ENCODE measurements at regions not wholly inside any gene's neighbourhood (a gene's known extent, or its start where the extent isn't known, plus 50 kb on each side); places are given as distances from the start of the nearest gene placed in this dataset.

DNA sequence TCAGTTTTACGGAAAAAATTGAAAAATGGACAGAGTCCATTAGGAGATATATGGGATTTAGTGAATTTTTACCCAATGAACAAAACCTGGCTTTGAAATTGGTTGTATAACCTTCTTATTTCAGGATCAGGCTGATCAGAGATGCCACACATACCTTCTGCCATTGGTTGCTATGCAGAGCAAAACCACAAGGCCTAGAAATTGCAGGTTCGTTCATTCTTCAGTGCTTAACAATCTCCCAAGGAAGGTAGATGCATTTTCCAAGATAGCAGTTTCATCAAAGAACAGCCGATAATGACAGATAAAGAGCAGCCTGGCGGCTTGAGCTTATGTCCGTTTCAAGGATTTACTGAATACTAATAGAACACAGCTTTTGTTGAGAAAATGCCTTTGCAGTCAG is 868.8 kb downstream of the EPHA4 start:
- TF ChIP-seq CTCF (IDR thresholded peaks at IDR 0.05; ENCODE audit: control extremely low read depth, extremely low read depth, low read depth, missing control alignments) = no peak
- ChIA-PET POLR2A (no interaction called here), CTCF (interaction anchor here (1.2 kb wide), 1 partner anchor 10 kb away, joined by 3 read pairs; no protein-coding TSS in a partner anchor)
- DNase-seq (ENCODE audit: extremely low spot score) = no peak

GRCh38 chr2:220704081-220704480 is 868.0 kb downstream of the EPHA4 start:
- TF ChIP-seq CTCF (IDR thresholded peaks at IDR 0.05; ENCODE audit: control extremely low read depth, extremely low read depth, low read depth, missing control alignments) = no peak
- DNase-seq (ENCODE audit: extremely low spot score) = no peak
- POLR2A ChIA-PET = no interaction called here
- CTCF ChIA-PET = interaction anchor here (1.2 kb wide), 1 partner anchor 9 kb away, joined by 3 read pairs; no protein-coding TSS in a partner anchor

DNA sequence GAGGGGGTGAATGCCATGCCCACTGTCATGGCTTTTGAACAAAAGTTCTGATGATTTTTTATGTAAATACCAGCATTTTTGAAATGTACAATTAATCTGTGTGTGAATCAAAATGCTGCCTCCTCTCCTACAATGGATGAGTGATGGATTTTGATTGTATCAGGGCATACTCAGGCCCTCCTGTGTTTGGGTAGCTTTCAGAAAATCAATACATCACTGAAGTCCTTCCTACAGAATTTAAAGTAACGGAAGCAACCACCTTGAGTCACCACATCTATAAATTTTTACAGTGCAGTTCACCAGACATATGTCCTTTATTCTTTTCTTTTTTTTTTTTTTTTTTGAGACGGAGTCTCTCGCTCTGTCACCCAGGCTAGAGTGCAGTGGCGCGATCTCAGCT is 867.3 kb downstream of the EPHA4 start:
- ChIA-PET POLR2A (no interaction called here), CTCF (no interaction called here)
- no peak for TF ChIP-seq CTCF (IDR thresholded peaks at IDR 0.05; ENCODE audit: control extremely low read depth, extremely low read depth, low read depth, missing control alignments)
- DNase-seq (ENCODE audit: extremely low spot score) = no peak

DNA sequence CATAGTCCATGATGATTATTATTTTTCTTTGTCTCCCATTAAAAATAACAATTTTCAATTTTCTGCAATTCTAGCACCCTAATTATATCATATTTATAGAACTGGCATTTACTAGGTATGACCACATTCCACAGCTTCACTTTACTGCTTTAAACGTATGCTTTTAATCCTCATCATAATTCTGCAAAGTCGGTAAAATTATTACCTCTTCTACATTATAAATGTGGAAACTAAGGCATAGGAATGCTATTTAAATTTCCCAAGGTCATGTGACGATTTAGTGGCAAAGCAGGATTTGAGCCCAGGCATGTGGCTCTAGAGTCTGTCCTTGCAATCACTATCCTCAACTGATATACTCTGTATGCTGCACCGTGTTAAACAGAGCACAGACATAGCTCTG is 866.4 kb downstream of the EPHA4 start:
- DNase-seq (ENCODE audit: extremely low spot score) = no peak
- no peak for TF ChIP-seq CTCF (IDR thresholded peaks at IDR 0.05; ENCODE audit: control extremely low read depth, extremely low read depth, low read depth, missing control alignments)
- POLR2A ChIA-PET = no interaction called here
- CTCF ChIA-PET = no interaction called here

GRCh38 chr2:220707261-220707660 is 864.8 kb downstream of the EPHA4 start:
- ChIA-PET CTCF (no interaction called here), POLR2A (no interaction called here)
- no peak for TF ChIP-seq CTCF (IDR thresholded peaks at IDR 0.05; ENCODE audit: control extremely low read depth, extremely low read depth, low read depth, missing control alignments)
- DNase-seq (ENCODE audit: extremely low spot score) = no peak

- TF ChIP-seq CTCF (IDR thresholded peaks at IDR 0.05; ENCODE audit: control extremely low read depth, extremely low read depth, low read depth, missing control alignments) = no peak
- ChIA-PET CTCF (no interaction called here), POLR2A (no interaction called here)
- DNase-seq (ENCODE audit: extremely low spot score) = no peak
Observed at GRCh38 chr2:220708366-220708765, 863.7 kb downstream of the EPHA4 start.

GRCh38 chr2:220717283-220717682 is 854.8 kb downstream of the EPHA4 start:
- ChIA-PET POLR2A (no interaction called here), CTCF (no interaction called here)
- DNase-seq (ENCODE audit: extremely low spot score) = no peak
- TF ChIP-seq CTCF (IDR thresholded peaks at IDR 0.05; ENCODE audit: control extremely low read depth, extremely low read depth, low read depth, missing control alignments) = no peak

Data from GM10248 (cell line).